ENCODE measurements at regions not wholly inside any gene's neighbourhood (a gene's known extent, or its start where the extent isn't known, plus 50 kb on each side); places are given as distances from the start of the nearest gene placed in this dataset.

DNA sequence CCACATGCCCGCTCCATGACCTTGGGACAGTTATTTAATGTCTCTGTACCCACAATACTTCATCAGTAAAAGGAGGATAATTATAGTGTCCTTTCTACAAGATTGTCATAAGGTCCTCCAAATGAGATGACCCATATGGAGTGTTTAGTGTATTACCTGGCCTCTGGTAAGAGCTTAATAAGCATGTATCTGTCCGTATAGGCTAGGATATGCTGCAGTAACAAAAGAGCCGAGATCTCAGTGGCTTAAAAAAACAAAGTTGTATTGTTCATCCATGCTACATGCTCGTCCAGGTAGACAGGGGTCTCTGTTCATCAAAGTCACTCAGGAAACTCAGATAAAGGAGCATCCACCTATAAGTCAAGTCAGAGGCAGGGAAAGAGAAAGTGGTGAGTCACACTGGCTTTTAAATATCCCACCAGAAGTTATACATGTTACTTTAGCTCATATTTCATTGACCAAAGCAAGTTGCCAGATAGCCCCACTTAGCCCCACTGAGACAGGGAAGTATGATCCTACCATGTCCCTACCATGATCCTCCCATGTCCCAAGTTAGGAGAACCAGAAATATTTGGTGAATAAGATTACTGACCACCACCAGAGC, 53.0 kb upstream of the KAZN start:
- Histone ChIP-seq H3K36me3 (ENCODE audit: control insufficient read depth, insufficient read depth, low read length) (no peaks in the 10 kb centered on the region), H3K27me3 (ENCODE audit: control insufficient read depth, insufficient read depth, low read length) (no peaks in the 10 kb centered on the region), H3K4me3 (ENCODE audit: low read depth, low read length) (no peak overlapping the region)
- DNase-seq (ENCODE audit: low read depth) (no peak), FAIRE-seq (no peak)
- TF ChIP-seq, protein P1, sequence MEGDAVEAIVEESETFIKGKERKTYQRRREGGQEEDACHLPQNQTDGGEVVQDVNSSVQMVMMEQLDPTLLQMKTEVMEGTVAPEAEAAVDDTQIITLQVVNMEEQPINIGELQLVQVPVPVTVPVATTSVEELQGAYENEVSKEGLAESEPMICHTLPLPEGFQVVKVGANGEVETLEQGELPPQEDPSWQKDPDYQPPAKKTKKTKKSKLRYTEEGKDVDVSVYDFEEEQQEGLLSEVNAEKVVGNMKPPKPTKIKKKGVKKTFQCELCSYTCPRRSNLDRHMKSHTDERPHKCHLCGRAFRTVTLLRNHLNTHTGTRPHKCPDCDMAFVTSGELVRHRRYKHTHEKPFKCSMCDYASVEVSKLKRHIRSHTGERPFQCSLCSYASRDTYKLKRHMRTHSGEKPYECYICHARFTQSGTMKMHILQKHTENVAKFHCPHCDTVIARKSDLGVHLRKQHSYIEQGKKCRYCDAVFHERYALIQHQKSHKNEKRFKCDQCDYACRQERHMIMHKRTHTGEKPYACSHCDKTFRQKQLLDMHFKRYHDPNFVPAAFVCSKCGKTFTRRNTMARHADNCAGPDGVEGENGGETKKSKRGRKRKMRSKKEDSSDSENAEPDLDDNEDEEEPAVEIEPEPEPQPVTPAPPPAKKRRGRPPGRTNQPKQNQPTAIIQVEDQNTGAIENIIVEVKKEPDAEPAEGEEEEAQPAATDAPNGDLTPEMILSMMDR (IDR thresholded peaks at IDR 0.05; ENCODE audit: insufficient read depth, low read length, severe bottlenecking), result no peak

DNA sequence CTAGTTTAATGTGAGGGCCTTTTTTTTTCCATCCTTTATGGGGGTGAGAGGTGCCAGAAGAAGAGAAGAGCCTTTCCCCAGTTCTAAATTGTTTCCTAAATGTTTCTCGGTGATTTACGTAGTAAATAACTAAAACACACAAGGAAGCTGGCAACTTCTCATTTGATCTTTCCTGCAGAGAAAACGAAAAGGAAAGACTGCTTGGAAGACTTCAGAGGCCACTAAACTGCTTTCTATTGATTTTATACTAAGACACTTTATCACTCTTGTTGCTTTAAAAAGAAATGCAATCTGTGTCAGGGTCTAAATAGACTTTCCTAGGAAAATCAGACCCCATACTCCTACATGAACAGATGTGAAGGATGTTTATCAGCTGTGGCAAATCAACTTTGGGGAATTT, 52.1 kb upstream of the KAZN start:
- TF ChIP-seq, protein P1 (IDR thresholded peaks at IDR 0.05; ENCODE audit: insufficient read depth, low read length, severe bottlenecking), result no peak
- Histone ChIP-seq H3K36me3 (ENCODE audit: control insufficient read depth, insufficient read depth, low read length) (no peaks in the 10 kb centered on the region), H3K4me3 (ENCODE audit: low read depth, low read length) (no peak overlapping the region), H3K27me3 (ENCODE audit: control insufficient read depth, insufficient read depth, low read length) (no peaks in the 10 kb centered on the region)
- DNase-seq (ENCODE audit: low read depth) (no peak), FAIRE-seq (no peak)

Measured in bronchial epithelial cell (primary cell).